HG02852 (cell line): ENCODE measurements at regions not wholly inside any gene's neighbourhood (a gene's known extent, or its start where the extent isn't known, plus 50 kb on each side); places are given as distances from the start of the nearest gene placed in this dataset.
"Not testable (repeated sequence)": the region's sequence is repeated elsewhere in the genome, so short reads cannot be mapped to it uniquely, and the experiment has no call there.

ENCODE experiments used
- ATAC-seq: cut with Tn5 transposase; IDR thresholded peaks from one replicate; pipeline ENCODE4 v1.9.1; 2021; ENCODE audit warnings: mild to moderate bottlenecking, moderate library complexity; ENCODE audit not compliant: unreplicated experiment

- no peak for ATAC-seq
Measured at GRCh38 chr7:9192969-9193368, 759.6 kb downstream of the NXPH1 start.

- no peak for ATAC-seq
Measured at GRCh38 chr7:9200626-9201025, 767.2 kb downstream of the NXPH1 start.

- ATAC-seq = no peak
Measured at GRCh38 chr7:9201928-9202327, 768.5 kb downstream of the NXPH1 start.

- ATAC-seq = no peak
Measured at GRCh38 chr7:9204571-9204970, 771.2 kb downstream of the NXPH1 start.

GRCh38 chr7:9210114-9210513 lies 776.7 kb downstream of the NXPH1 start:
- ATAC-seq = no peak

GRCh38 chr7:9217204-9217603 lies 783.8 kb downstream of the NXPH1 start:
- ATAC-seq = no peak

DNA sequence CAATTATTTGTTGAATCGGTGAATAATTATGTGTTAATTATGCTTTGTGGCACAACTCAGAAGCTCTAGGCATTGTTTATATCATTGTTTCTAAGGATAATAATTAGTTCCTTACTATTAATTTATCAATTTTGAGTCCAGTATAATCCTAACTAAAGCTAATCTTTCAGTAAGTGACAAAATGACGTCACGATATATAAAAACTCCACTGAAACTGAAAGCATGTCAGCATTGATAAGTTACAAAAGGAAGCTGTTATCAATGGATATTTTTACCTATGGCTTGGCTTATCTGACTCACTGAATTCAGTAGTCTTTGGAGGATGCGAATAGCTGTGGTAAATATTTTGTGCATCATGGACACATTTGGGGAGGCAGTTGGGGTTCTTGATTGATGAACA lies 793.1 kb downstream of the NXPH1 start:
- ATAC-seq = no peak

DNA sequence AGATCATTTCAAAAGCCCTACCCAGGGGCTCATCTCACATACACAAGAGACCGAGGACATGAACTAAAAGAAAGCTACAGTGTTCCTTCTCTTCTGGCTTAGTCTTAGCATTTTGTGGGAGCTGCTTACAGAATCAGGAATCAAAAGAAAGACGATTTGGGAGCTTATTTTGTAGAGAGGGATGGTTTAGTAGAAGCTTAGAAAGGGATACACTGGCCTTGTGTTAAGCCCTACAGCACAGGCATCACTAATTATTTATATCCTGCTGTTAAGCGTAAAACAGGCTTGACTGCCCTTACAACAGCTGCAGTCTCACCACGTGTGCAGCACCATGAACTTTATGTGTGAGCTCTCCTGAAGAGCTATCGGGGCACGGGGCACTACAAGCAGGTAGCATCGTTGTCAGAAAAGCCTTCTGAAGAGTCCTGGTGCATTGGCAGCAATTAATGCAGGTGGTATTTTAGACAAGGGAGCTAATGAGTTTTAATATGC lies 798.3 kb downstream of the NXPH1 start:
- no peak for ATAC-seq

- no peak for ATAC-seq
Measured at GRCh38 chr7:9240001-9240400, 806.6 kb downstream of the NXPH1 start.

DNA sequence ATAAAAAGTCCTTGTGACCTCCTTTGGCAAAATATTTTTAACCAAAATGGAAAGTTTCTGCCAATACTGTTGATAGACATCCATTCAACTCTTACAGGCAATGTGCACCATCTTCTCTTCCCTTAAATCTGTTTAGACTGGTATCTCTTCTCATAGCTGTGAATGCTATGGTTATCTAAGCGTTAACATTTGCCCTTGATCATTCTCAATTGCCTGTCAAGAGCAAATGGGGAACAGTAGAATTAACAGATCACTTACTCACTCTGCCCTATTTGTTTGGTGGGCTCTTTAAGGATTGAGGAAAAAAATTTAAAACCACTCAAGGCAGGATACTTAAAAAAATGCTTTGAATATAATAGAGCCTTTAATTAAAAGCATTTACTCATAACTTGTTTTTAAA lies 808.4 kb downstream of the NXPH1 start:
- ATAC-seq = no peak

GRCh38 chr7:9242636-9243035 lies 809.2 kb downstream of the NXPH1 start:
- no peak for ATAC-seq

GRCh38 chr7:9250876-9251275 lies 817.5 kb downstream of the NXPH1 start:
- no peak for ATAC-seq

DNA sequence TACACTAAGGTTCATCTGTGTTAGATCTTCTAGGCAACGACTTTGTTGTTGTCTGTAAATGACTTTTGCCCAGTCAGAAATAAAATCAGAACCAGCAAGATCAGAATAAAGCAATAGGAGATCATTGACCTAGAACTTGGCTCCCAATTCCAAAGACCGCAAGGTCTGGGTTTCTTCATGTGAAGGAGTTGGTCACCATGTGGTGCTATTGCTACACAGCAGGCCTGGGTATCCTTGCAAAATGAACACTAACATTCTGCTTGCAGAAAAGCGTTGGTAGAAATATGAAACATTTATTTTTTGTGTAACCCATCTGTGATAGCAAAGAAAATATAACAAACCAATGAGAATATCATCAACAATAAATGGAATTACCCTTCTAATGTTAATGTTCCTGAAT lies 831.0 kb downstream of the NXPH1 start:
- no peak for ATAC-seq

DNA sequence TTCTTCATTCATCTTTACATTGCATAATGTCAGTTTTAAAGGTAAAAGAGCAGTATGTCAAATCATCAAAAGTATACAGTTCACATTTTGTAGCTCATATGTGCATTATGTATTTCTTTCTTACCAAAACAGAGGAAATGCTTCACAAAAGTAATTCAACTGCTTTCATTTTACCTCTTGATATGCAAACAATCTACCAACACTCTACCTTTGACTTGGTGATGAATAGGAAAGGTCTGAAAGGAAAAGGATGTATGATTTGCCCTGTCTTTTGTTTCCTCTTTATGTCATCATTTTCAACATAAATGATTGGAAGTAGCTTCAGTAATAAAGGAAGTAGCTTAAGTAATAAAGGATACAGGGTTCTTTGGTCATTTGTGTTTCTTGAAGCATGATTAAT lies 846.7 kb downstream of the NXPH1 start:
- ATAC-seq = no peak

GRCh38 chr7:9283246-9283645 lies 849.8 kb downstream of the NXPH1 start:
- ATAC-seq = no peak

DNA sequence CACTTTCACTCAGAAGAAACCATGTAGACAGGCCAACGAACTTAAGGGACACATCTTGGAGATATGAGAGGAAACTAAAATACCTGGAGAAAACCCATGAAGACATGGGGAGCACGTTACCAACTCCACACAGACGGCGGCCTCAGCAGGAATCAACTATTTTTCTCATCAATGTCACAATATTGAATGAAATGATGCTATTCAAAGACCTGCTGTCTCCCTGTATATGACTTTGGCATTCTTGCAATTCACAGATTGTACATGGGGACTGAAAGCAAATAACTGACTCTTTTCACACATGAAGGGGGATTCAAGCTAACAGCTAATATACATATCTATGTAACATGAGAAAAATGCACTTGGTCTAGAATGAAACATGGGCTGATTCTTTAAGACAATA lies 869.0 kb downstream of the NXPH1 start:
- ATAC-seq = no peak

GRCh38 chr7:9307131-9307530 lies 873.7 kb downstream of the NXPH1 start:
- no peak for ATAC-seq

- no peak for ATAC-seq
Measured at GRCh38 chr7:9324513-9324912, 891.1 kb downstream of the NXPH1 start.

- no peak for ATAC-seq
Measured at GRCh38 chr7:9328296-9328695, 894.9 kb downstream of the NXPH1 start.

DNA sequence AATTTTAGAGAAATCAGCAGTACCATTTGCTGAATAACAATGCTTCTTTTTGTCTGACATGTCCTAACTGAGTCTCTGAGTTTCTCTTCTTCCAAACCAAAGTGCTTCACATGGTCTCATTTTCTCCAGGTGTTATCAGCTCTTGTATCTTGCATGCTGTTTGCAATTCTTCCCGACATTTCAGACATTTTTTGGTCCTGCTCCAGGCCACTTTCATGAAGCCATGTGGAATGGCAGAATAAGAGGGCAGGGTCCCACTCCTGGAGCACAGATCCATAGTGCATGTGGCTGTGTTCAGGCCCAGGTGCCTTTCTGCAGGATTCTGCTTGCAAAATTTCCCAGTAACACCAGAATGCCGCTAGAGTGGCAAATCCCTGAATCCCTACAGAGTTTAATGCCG lies 916.2 kb downstream of the NXPH1 start:
- no peak for ATAC-seq

DNA sequence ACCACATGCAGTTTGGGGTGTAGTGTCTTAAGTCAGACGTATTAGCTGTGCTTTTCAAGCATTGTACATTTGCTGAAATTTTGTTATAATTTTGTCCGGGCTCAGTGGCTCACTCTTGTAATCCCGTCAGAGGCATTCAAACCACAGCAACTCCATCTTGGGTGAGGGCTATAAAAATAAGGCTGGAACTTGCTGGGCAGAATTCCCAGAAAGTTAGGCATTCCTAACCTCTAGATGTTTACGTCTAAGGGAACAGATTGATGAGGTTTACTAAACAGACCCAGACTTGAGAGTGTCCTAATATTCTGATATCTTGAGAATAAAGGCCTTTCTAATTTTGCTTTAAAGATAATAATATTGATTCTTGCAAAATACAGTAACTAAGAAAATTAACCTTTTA lies 957.8 kb downstream of the NXPH1 start:
- ATAC-seq = no peak

DNA sequence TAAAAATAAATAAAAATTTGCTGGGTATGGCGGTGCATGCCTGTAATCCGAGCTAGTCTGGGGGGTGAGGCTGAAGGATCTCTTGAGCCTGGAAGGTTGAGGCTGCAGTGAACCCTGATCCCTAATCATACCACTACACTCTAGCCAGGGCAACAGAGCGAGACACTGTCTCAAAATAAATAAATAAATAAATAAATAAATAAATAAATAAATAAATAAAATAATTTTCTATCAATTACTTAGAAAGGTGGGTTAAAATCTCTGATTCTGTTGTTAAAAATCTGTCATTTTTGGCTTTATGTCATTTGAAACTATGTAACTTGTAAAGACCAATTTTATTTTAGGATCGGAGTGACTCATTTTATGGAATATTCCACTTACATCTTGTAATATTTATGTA lies 958.6 kb downstream of the NXPH1 start:
- no peak for ATAC-seq

- ATAC-seq = not testable (repeated sequence)
Measured at GRCh38 chr7:9404386-9404785, 971.0 kb downstream of the NXPH1 start.

- ATAC-seq = no peak
Measured at GRCh38 chr7:9407816-9408215, 974.4 kb downstream of the NXPH1 start.
